ENCODE measurements at regions not wholly inside any gene's neighbourhood (a gene's known extent, or its start where the extent isn't known, plus 50 kb on each side); places are given as distances from the start of the nearest gene placed in this dataset.

DNA sequence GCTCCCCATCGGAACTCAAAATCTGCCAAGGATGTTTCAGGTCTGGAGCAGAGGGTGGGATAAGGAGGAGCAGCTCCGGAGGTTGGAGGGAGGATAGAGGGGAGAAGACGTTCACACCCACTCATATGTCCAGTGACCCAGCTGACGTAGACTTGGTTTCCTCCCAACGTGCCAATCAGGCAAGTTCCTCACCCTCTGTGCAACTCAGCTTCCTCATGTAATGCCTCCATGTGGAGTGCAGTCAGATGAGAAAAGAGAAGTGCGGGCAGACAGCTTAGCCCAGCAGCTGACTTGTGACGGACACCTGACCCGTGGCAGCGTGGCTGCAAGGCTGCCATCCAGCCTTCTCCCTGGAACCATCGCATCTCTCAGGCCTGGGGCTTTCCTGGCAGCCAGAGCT lies 86.8 kb downstream of the NPTX2 start:
- TF ChIP-seq, protein P1, sequence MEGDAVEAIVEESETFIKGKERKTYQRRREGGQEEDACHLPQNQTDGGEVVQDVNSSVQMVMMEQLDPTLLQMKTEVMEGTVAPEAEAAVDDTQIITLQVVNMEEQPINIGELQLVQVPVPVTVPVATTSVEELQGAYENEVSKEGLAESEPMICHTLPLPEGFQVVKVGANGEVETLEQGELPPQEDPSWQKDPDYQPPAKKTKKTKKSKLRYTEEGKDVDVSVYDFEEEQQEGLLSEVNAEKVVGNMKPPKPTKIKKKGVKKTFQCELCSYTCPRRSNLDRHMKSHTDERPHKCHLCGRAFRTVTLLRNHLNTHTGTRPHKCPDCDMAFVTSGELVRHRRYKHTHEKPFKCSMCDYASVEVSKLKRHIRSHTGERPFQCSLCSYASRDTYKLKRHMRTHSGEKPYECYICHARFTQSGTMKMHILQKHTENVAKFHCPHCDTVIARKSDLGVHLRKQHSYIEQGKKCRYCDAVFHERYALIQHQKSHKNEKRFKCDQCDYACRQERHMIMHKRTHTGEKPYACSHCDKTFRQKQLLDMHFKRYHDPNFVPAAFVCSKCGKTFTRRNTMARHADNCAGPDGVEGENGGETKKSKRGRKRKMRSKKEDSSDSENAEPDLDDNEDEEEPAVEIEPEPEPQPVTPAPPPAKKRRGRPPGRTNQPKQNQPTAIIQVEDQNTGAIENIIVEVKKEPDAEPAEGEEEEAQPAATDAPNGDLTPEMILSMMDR (IDR thresholded peaks at IDR 0.05; ENCODE audit: low read depth, low read length): no peak

DNA sequence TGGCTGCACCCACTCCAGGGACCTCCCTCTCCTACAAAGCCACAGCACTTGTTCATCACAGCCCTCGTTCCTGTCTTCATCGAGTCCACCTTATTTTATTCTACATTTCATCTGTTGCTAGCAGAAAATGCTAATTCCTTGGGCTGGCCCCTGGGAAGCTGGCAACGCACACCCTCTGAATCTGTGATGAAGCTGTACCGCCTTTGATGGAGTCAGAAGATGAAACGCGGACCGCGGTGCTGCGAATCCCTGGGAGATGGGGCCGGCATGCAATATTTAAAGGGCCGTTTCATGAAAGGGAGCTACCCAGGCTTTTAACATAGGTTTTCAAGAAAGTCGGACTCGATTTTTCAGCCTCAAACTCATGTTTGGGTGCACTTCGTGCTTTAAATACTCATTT lies 88.5 kb downstream of the NPTX2 start:
- H3K4me3 ChIP-seq (ENCODE audit: low read depth, low read length): no peak overlapping the region
- TF ChIP-seq, protein P1 (IDR thresholded peaks at IDR 0.05; ENCODE audit: low read depth, low read length): no peak

More for the DNA sequence above, 86.8 kb downstream of the NPTX2 start:
- no peak overlapping the region for H3K4me3 ChIP-seq (ENCODE audit: low read depth, low read length)

GRCh38 chr7:98707076-98707475 lies 90.0 kb downstream of the NPTX2 start:
- TF ChIP-seq, protein P1 (IDR thresholded peaks at IDR 0.05; ENCODE audit: low read depth, low read length): no peak
- no peak overlapping the region for H3K4me3 ChIP-seq (ENCODE audit: low read depth, low read length)

DNA sequence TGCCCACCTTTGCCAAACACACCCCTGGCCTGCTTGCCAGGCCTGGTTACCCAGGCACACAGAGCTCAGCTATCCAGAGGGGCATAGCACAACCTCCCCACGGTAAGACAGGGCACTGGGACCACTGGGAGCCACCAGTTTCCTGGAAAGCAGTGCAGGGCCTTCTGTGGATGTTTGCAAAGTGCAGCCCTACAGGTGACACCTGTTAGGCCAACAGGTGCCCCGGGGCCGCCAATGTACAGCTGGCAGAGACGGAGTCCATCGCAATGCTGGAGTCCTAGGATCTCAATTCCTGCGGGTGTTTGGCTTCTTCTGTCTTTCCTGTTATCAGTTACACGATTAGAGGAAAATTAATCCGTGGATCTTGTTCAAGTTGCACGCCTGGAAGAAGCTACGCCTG lies 94.9 kb downstream of the NPTX2 start:
- TF ChIP-seq, protein P1 (IDR thresholded peaks at IDR 0.05; ENCODE audit: low read depth, low read length): no peak
- H3K4me3 ChIP-seq (ENCODE audit: low read depth, low read length): no peak overlapping the region

DNA sequence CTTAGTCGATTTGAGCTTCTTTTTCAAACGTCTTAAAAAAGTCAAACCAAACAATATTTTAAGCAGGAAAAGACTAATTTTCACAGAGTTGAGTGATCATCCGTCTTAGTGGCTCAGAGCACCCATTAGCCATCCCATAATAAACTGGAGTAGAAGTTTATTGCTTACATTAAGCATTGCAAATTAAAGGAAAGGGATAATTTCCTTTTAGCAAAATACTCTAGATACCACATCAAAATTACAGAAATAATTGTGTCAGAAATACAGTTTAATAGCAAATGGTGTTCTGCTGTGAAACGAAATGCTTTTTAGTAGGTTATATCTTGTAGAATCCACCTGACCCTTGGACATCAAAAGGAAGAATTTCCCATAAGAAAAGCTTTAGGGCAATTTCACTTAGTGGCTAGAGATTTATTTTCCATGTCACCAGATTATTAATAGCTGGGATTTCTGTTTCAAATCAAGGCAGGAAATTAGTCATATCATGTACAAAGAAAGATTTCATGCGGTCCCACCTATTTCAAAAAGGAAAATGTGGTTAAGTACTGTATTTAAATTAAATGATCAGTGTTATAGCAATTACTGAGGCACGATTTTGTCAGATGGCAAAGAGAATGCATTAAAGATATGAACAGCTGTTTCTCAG lies 96.2 kb downstream of the NPTX2 start:
- TF ChIP-seq, protein P1 (IDR thresholded peaks at IDR 0.05; ENCODE audit: low read depth, low read length): no peak
- no peak overlapping the region for H3K4me3 ChIP-seq (ENCODE audit: low read depth, low read length)

- TF ChIP-seq, protein P1 (IDR thresholded peaks at IDR 0.05; ENCODE audit: low read depth, low read length): no peak
- H3K4me3 ChIP-seq (ENCODE audit: low read depth, low read length): no peak overlapping the region
Observed at GRCh38 chr7:98719396-98719795, 102.3 kb downstream of the NPTX2 start.

GRCh38 chr7:98722402-98722801 lies 105.3 kb downstream of the NPTX2 start:
- TF ChIP-seq, protein P1 (IDR thresholded peaks at IDR 0.05; ENCODE audit: low read depth, low read length): no peak
- H3K4me3 ChIP-seq (ENCODE audit: low read depth, low read length): no peak overlapping the region

Measured in WI38 (cell line).